Naive thymus-derived CD8-positive, alpha-beta T cell (primary cell): ENCODE measurements at regions not wholly inside any gene's neighbourhood (a gene's known extent, or its start where the extent isn't known, plus 50 kb on each side); places are given as distances from the start of the nearest gene placed in this dataset.

Experiments used
- ATAC-seq, 2 donors: fragments of 150-1000 bp; cut with Tn5 transposase in 1 of 2; sonication (Bioruptor Pico), chemical (Tn5 transposase) in 1 of 2; 1 replicate in 1 of 2; 2 replicates in 1 of 2; pipeline ENCODE4 v1.10.0; 2021; ENCODE audit warnings: mild to moderate bottlenecking in 2 of 2, moderate library complexity in 2 of 2
- POLR2A ChIA-PET: fragments of 350-600 bp; sonication (Branson Sonifier 250); formaldehyde crosslinking; loops from one replicate; lab custom pipeline; 2021; ENCODE audit warnings: antibody characterized with exemption; lab: Charles Lee
- DNase-seq, 10 donors: peaks; one replicate each; pipeline versions ENCODE4 v3.0.0 to v3.0.0-alpha.2; 2020 to 2022
- H3K27ac Mint-ChIP-seq, 10 donors: one replicate each; pipeline ENCODE4 v1.8.0; 2020 to 2022; ENCODE audit warnings: mild to moderate bottlenecking in 10 of 10, mixed read lengths in 10 of 10, moderate library complexity in 4 of 10, inconsistent platforms in 1 of 10
- H3K27me3 Mint-ChIP-seq, 5 donors: one replicate each; pipeline ENCODE4 v1.8.0; 2021 to 2022; ENCODE audit warnings: mixed read lengths in 5 of 5
- H3K36me3 Mint-ChIP-seq, 3 donors: one replicate each; pipeline ENCODE4 v1.8.0; 2020 to 2022; ENCODE audit warnings: mixed read lengths in 3 of 3, mild to moderate bottlenecking in 2 of 3, inconsistent platforms in 1 of 3
- H3K4me1 Mint-ChIP-seq, 4 donors: one replicate each; pipeline ENCODE4 v1.8.0; 2021 to 2022; ENCODE audit warnings: mixed read lengths in 4 of 4
- H3K4me3 Mint-ChIP-seq, 10 donors: one replicate each; pipeline ENCODE4 v1.8.0; 2020 to 2022; ENCODE audit warnings: mild to moderate bottlenecking in 10 of 10, mixed read lengths in 10 of 10, moderate library complexity in 6 of 10, inconsistent platforms in 1 of 10
- H3K9me3 Mint-ChIP-seq, 9 donors: one replicate each; pipeline ENCODE4 v1.8.0; 2020 to 2022; ENCODE audit warnings: mixed read lengths in 9 of 9, mild to moderate bottlenecking in 3 of 9, inconsistent platforms in 1 of 9, moderate library complexity in 1 of 9
- microRNA-seq: library from miRNA; unstranded; fragments of <30 nt; microRNA quantifications from one replicate; pipeline ENCODE4 v1.2.0, GENCODE V29; 2022; ENCODE audit warnings: borderline microRNAs expressed

DNA sequence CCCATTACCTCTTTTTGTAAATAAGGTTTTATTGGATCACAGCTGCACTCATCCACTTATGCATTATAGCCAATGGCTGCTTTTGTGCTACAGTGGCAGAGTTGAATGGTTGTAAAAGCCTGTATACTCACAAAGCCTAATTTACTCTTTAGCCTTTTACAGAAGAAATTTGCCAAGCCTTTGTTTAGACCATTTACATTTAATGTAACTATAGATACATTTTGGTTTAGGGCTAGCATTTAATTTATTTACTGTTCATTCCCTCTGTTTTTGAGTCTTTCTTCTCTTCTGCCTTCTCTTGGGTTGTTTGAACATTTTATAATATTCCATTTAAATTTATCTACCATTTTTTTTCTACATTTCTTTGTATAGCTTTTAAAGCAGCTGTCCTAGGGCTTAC, 217.1 kb upstream of the AMIGO2 start:
- peaks cover 0 to 21% (median 8%) of the 10 kb centered on the region in 9 donors for H3K9me3 Mint-ChIP-seq
- ATAC-seq (no peak), DNase-seq (no peak)
- H3K27ac Mint-ChIP-seq, result peak overlapping the region in 3 of 10 donors; percentile 15 to 72 (median 29)
- H3K36me3 Mint-ChIP-seq, result peaks cover 0 to 15% (median 4%) of the 10 kb centered on the region in 3 donors
- POLR2A ChIA-PET, result interaction anchor here (1.1 to 1.9 kb wide), 3 partner anchors 10 to 81 kb away, joined by 3 to 8 read pairs (median 5); no protein-coding TSS in a partner anchor
- H3K4me1 Mint-ChIP-seq, result peaks cover 34 to 54% (median 52%) of the 10 kb centered on the region in 4 donors
- H3K27me3 Mint-ChIP-seq, result no peaks in the 10 kb centered on the region
- no peak overlapping the region for H3K4me3 Mint-ChIP-seq

DNA sequence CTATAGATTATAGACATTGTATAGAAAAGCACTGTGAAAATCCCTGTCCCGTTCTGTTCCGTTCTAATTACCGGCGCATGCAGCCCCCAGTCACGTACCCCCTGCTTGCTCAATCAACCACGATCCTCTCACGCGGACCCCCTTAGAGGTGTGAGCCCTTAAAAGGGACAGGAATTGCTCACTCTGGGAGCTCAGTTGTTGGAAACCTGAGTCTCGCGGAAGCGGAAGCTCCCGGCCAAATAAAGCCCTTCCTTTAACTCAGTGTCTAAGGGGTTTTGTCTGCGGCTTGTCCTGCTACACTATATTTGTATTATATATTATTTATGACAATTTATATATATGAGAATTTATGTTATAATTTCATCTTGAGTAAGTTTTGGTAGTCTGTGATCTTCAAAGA, 213.6 kb upstream of the AMIGO2 start:
- H3K27me3 Mint-ChIP-seq, result no peaks in the 10 kb centered on the region
- DNase-seq (no peak), ATAC-seq (no peak)
- peaks cover 0 to 6% (median 2%) of the 10 kb centered on the region in 3 donors for H3K36me3 Mint-ChIP-seq
- H3K4me3 Mint-ChIP-seq, result no peak overlapping the region
- H3K4me1 Mint-ChIP-seq, result peaks cover 26 to 38% (median 29%) of the 10 kb centered on the region in 4 donors
- peaks cover 0 to 8% (median 2%) of the 10 kb centered on the region in 9 donors for H3K9me3 Mint-ChIP-seq
- H3K27ac Mint-ChIP-seq, result peak overlapping the region in 1 of 10 donors; percentile 35
- POLR2A ChIA-PET, result interaction anchor here (0.6 to 1.2 kb wide), 4 partner anchors 11 to 483 kb away, joined by 3 to 4 read pairs (median 3); no protein-coding TSS in a partner anchor

DNA sequence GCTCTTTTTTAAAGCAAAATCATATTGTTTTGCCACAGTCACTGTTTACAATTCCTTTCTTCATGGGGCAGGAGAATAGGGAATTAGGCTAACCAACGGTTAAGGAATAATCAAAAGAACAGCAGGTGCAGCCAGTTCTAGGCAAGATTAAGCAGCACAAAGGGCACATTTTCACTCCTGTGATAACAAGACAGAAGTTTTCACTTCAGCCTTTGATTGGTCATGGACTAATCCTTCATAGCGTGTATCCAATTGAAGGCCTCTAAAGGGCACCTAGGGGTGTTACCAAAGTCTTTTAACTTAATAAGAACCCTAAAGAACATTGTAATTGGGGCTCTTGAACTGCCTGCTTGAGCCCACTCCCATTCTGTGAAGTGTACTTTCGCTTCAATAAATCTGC, 206.9 kb upstream of the AMIGO2 start:
- Mint-ChIP-seq H3K27ac (peak overlapping the region in 5 of 10 donors; percentile 11 to 61 (median 38)), H3K27me3 (no peaks in the 10 kb centered on the region), H3K36me3 (peaks cover 0 to 4% (median 0%) of the 10 kb centered on the region in 3 donors), H3K9me3 (peaks cover 0 to 3% (median 0%) of the 10 kb centered on the region in 9 donors), H3K4me3 (no peak overlapping the region), H3K4me1 (peaks cover 19 to 45% (median 28%) of the 10 kb centered on the region in 4 donors)
- ATAC-seq, result no peak
- POLR2A ChIA-PET, result interaction anchor here (0.6 kb wide), 1 partner anchor 84 kb away, joined by 3 read pairs; no protein-coding TSS in a partner anchor
- no peak for DNase-seq

Small RNAs in the stretch of these regions (microRNA-seq; reads per million reads assigned to microRNA genes)
- gene MIR4494, result 3.1 reads per million
